GM12874 (cell line): ENCODE measurements at regions not wholly inside any gene's neighbourhood (a gene's known extent, or its start where the extent isn't known, plus 50 kb on each side); places are given as distances from the start of the nearest gene placed in this dataset.

Source experiments
- CTCF ChIP-seq: IDR thresholded peaks from 2 replicates; pipeline ENCODE4 v1.5.1; 2011; ENCODE audit warnings: low read depth, mild to moderate bottlenecking, control low read depth, low read length, moderate library complexity; ENCODE audit not compliant: insufficient read depth

- no peak for TF ChIP-seq CTCF
These were observed 369.8 kb downstream of the FRK start for GRCh38 chr6:115690854-115691253.

GRCh38 chr6:115681978-115682775 is 378.5 kb downstream of the FRK start:
- no peak for TF ChIP-seq CTCF

- no peak for TF ChIP-seq CTCF
These were observed 380.1 kb downstream of the FRK start for GRCh38 chr6:115680621-115681020.

- no peak for TF ChIP-seq CTCF
These were observed 383.5 kb downstream of the FRK start for GRCh38 chr6:115677198-115677597.

- TF ChIP-seq CTCF, result no peak
These were observed 385.2 kb downstream of the FRK start for GRCh38 chr6:115675443-115675842.

GRCh38 chr6:115668781-115669180 is 391.9 kb downstream of the FRK start:
- no peak for TF ChIP-seq CTCF

- TF ChIP-seq CTCF, result no peak
These were observed 392.5 kb downstream of the FRK start for GRCh38 chr6:115668211-115668610.
